ENCODE measurements at regions not wholly inside any gene's neighbourhood (a gene's known extent, or its start where the extent isn't known, plus 50 kb on each side); places are given as distances from the start of the nearest gene placed in this dataset.
"Not testable (repeated sequence)": the region's sequence is repeated elsewhere in the genome, so short reads cannot be mapped to it uniquely, and the experiment has no call there.

DNA sequence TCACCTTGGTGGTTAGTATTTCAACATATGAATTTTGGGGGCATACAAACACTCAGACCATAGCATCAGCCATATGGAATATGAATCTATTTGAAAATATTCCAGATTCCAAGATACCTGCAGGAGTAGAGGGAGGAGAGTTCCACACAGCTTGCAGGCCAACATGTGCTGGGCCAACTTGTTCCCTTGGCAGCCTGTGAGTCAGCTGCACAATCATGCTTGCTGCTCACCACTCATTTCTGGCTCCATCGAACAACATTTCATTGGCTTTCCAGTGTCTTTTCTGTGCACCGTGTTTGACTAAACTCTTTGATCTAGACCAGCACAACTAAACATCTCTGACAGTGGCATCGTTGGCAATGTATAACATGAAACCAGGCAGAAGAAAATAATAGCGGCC lies 282.5 kb upstream of the RASGEF1B start:
- DNase-seq = no peak

DNA sequence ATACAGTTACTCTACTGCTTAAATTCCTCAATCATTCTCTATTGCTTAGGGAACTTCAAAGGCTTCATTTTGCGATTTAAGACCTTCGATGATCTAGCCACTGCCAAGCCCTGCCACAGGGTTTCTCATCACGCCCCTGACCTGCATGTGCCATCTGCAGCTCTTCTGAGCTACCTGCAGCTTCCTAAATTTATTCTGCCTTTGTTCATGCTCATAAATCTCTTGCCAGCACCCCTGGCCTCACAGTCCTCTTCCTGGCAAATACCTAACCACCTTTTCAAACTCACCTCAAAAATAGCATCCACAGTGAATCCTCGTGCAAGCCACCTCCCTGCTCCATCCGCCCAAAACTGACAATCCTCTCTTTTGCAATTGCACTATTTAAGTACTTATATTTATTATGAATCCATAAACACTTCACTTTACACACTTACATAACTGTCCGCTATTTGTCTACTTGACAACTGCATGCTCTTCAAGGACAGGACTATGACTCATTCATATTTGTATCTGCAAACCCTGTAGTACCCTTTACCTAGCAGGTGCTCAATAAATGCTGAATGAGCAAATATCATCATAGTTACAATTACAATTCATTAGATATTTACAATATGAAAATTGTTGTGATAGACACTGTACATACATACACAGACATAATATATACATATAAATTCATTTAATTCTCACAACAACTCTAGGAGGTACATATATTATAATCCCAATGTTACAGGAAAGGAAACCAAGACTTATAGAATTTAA lies 280.0 kb upstream of the RASGEF1B start:
- no peak for DNase-seq

DNA sequence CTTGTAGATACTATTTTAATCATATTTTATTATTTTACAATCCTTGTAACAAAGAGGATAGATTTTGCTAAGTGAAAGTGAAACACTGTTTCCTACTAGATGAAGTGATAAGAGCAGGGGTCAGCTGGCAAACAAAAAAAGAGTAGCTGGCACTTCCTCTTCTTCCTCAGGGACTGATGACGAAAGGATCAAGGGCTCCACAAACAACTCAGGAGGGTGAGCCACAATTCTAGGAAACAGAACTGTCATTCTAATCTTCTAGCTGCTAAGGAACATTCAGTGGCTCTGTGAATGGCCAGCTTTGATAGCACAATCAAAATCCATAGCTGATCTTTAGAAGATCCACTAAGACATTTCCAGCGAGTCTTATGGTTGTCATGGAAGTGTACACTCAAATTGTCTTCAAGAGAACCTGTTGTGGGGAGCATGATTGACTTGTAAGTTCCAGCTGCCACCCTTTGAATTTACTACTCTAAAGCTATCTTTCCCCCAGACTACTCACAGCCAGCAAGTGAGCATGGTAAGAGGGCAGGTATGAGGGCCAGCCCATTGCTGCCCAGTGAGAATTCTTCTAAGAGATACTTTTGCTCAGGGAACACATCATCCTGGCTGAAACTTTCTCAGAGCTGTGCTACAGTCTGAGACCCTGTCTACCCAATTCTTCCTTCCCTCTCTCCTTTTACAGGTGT lies 275.7 kb upstream of the RASGEF1B start:
- DNase-seq = no peak

DNA sequence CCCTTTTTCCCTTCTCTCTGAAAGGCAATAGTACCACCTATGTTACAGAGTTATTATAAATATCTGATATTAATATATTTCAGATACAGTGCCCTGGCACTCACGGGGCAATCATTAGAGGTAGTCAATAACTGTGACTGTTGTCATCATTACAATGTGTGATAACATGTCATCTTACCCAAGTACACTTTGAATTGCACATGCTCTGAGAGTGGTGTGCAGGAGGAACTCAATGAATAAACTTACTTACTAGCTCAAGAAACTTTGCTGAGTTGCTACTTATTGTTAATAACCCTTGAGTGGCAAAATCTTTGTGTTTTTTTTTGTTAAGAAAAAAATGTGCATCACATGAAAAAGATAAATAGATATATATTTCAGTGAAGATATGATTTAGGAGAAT lies 275.1 kb upstream of the RASGEF1B start:
- DNase-seq = no peak

DNA sequence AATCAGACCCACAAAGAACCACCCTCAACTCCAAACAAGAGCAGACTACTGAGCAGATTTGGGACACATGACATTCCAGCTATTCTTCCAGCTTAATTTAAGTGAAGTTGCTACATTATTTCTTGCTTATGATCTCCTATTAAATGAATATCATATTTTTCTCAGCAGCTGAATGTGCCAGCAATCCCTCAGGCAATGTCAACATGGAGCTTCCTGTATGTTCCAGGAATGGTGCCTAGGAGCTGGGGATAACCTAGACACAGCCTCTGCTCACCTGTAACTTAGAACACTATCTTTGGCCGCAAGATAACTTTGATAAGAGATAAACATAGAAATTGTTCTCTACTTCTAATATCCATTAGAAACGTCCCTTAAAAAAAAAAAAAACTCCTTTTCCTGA lies 274.4 kb upstream of the RASGEF1B start:
- no peak for DNase-seq

DNA sequence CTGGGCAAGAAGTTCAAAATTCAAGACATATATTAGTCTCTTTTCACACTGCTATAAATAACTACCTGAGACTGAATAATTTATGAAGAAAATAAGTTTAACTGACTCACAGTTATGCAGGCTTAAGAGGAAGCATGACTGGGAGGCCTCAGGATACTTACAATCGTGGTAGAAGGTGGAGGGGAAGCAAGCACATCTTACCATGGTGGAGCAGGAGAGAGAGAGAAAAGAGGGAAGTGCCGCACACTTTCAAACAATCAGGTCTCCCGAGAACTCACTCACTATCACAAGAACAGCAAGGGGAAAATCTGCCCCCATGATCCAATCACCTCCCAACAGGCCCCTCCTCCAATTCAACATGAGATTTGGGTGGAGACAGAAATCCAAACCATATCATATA lies 273.3 kb upstream of the RASGEF1B start:
- DNase-seq = no peak

DNA sequence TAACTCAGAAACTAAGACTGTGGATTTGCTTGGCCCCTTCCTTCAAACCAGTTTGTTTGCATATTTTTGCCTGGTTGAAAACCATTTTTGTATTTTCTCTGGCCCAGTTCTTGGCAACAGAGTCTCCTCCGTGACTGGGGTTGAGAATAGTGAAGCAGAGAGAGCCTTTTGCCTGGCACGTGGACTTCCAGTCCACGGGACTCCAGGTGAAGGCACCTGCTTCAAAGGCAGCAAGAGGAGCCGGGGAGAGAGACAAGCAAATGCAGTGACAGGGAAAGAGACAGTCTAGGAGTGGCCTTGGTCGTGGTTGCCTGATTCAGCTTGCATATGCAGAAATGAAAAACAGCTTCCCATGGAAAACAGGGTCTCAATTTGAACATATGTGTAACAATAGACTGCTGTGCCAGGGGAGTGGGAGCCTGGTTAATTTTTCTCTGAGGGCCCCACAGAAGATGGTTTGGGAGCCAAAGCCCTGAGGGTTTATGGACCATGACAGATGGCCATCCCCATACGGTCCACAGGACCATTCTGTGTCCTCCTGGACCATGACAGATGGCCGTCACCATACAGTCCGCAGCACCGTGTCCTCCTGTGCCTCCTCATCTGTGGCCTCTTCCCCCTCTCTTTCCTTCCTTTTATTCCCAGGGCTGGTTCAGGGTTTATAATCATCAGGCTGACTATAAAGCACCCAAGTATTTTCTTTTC lies 272.2 kb upstream of the RASGEF1B start:
- no peak for DNase-seq

DNA sequence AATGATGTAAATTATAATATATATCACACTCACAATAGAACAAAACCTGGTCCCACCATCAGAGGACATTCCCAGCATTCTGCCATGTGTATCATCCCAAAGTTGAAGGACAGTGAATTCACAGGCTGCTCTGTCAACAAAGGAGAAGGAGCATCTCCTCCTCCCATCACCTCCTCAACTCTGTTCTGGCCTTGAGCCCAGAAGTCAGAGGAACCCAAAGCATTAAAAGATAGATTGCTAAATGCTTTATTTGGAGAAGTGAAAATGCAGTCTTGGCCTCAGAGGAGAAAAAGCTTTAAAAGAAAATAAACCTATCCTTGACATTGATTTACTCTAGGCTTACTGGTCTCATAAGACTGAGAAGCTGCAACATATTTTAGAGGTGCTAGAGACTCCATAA lies 268.8 kb upstream of the RASGEF1B start:
- DNase-seq = no peak

DNA sequence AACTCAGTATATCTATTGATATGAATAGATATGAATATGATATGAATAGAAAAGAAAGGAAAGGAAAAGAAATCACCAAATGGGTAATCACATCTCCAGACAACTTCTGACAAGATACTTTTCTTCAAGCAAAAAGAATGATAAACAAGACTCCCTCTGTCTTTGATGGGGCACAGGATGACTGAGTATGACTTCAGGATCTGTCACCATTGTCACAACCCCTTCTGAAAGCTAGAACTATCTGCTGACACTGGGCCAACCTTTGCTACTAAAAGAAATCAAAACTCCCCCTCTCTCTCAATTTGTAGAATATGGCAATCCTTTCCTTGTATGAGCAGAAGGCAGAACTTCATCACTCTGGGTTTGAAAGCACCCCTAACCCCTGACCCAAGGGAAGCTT lies 267.2 kb upstream of the RASGEF1B start:
- no peak for DNase-seq

DNA sequence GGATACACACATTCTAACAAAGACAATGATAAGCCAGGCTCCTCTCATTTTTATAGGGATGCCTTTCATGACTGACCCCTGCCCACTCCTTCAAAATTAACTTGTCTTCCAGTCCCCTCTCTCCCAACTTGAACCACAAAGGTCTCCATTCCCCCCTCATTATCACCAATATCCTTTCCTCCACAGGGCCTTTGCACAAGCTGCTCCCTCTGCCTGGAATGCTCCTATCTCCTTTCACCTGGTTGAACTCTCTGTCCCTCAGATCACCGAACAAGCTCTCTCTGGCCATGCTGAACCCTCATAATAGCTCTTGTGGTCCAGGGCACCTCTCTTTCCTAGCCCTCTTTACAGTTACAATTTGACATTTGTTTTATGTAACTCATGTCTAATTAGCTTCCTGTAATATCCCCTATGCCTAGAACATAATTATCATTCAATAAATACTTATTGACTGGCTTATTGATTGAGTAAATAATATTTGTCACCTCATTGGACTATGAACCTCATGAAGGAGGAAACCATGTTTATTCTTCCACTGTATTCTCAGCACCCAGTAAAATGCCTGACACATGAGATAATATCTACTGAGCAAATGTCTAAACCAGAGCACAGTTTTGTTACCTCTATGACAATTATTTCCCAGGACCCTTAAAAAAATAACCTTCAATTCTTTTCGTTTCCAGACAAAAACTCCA lies 266.3 kb upstream of the RASGEF1B start:
- DNase-seq = no peak

DNA sequence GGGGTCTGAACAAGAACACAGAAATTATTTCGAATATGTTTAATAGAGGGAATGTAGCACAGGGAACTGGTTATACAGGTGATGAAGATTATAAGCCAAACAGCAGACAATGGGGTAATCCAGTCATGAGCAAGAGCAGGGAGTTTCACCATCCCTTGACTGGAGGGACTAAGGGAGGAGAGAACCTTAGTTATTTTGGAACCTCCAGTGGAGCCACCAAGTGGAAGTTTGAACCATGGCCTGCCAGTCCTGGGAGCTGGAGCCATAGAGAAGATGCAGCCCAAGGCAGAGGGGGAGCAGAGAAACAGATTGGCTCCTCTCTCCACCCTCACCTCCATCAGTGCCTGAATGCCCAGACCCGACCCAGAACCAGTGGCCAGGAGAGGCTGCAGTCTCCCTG lies 264.6 kb upstream of the RASGEF1B start:
- no peak for DNase-seq

DNA sequence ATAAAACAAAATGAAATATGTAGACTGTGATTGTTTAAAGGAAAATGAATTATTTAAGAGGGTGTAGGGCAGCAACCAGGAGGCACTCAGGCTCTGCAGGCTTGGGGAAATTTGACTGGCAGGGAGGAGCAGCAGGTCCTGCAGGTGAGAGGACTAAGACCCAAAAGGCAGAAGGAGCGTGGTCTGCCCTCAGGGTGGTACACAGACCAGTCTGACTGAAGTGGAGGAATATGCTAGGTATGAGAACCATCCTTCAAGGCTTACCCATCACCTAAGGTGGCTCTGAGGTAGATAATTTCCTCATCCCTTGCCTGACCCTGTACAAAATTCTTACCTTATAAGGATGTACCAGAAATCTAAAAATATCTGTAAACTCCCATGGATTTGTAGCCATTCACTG lies 261.3 kb upstream of the RASGEF1B start:
- no peak for DNase-seq

DNA sequence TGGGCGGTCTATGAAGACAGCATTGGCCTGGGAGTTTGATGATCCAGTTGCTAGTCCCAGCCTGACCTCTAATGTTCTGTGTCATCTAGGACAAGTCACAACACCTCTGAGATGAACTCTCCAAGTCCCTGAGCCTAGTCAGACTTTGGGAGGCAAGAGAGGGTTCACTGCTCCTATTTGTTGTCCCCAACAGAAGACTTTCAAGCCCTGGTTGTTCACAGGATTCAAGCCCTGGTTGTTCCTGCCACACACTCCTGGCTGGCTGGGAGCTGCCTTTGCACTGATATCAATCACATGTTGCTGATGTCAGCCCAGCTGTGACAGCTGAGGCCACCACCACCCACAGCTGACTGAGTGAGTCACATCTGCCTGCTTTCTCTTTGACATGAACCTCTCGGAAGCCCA lies 253.2 kb upstream of the RASGEF1B start:
- peak; percentile 10 for DNase-seq

DNA sequence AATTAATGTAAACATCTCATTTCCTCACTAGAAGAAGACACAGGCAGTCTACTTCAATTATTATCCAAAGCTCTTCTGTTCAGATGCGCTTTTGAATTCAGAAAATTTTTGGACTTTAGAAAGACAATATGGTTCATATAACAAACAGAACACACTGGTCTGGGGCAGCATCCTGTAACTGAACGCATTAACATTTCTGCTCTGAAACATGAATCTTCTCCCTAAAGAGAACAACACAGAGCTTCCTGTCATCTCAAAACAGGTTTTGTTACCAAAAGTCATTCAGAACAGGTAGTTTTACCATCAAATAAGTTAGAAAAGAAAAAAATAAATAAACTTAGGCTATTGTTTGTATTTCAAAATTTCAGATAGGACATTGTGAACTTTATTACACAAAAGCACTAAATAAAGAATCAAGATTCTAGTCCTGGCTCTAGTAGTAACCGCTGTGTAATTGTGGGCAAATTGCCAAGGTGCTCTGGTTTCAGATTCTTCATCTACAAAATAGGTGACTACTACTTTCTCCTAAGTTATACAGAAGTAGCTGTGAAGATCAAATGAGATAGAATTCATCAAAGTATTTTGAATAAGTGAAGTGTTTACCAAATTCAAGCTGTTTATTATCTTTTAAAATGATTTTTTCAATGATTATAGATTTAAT lies 252.3 kb upstream of the RASGEF1B start:
- no peak for DNase-seq

DNA sequence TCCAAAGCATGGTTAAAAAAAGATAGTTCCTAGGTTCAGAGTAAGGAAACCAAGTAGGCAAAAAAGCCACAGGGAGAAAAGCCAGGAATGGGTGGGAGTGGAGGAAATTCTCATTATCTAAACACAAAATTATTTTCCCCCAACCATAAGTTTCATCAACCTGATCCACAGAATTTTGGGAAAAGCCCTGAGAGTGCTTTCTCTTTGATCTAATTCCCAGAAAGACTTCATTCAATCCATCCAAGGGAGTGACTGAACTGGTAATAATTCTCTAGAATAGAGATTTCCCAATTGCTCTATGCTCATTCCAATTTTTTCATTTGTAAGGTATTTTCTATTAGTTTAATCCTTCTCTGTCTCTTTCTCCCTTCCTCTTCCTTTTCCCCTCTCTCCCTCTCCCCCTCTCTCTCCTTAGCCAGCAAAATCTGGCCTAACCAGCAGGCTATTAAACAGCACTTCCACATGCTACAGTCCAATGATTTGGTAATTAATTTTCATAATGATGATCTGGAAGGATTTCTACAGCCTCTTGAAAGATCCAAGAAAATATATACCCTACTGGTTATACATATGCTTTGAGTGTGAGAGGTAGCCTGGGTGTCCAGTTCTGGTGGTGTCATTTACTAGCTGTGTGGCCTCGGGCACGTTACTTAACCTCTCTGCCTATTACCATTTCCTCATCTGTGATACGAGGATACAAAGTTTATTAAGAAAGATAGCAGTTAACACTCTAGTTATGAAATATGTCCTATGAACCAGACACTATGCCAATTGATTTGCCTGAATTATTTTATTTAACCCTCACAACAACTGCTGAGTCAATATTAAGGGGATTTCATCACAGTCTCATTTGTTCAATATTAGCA lies 251.5 kb upstream of the RASGEF1B start:
- DNase-seq = no peak

DNA sequence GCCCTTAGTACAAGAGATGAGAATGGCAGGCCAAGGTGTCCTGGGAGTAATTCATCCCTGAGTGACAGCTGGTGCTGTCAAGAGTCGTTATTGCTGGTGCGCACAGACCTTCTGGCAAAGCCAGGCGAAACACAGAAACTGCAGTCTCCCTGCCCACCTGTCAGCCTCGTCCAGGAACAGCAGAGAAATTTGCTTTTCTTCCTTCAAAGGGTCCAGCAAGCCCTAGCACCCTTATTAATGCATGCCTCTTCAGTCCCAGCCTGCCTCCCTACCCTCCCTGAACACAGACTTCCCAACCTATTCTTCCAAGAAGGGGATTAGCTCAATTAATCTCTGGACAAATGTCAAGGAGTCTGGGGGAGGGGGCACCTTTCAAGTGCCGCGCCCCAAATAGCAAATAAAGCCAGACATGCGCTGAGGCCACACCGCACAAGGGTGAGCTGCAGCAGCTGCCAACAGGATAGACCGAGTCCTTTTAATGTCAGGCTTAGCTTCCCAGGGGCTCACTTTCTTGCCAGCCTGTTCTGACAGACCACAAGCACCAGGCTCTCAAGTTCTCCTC lies 250.7 kb upstream of the RASGEF1B start:
- DNase-seq = no peak

DNA sequence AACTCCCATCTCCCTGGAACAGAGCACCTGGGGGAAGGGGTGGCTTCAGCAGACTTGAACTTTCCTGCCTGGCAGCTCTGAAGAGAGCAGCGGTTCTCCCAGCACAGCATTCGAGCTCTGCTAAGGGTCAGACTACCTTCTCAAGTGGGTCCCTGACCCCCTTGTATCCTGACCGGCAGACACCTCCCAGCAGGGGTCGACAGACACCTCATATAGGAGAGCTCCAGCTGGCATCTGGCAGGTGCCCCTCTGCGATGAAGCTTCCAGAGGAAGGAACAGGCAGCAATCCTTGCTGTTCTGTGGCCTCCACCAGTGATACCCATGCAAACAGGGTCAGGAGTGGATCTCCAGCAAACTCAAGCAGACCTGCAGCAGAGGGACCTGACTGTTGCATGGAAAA lies 244.1 kb upstream of the RASGEF1B start:
- DNase-seq = no peak

DNA sequence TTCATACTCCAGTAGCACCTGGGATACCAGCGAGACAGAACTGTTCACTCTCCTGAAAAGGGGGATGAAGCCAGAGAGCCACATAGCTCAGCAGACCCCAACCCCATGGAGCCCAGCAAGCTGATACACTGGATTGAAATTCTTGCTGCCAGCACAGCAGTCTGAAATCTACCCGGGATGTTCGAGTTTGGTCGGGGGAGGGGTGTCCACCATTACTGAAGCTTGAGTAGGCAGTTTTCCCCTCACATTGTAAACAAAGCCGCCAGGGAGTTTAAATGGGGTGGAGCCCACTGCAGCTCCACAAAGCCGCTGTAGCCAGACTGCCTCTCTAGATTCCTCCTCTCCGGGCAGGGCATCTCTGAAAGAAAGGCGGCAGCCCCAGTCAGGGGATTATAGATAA lies 243.7 kb upstream of the RASGEF1B start:
- not testable (repeated sequence) for DNase-seq

DNA sequence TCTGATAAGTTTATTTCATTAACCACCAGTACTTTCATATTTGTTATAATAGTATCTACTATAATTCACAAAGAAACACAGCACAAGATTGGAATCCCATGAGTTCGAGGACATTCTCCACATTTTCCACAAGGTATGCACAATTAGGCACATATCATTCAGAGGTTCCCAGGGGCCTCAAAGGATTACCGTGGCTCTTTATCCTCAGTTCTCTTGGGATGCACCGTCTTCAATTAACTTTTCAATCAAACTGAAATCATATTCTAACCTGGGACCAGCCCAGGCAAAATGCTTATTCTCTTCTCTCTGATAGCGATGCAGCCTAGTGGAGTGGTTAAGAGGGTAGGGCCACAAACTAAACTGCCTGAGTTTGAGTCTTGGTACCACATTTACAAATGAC lies 242.6 kb upstream of the RASGEF1B start:
- no peak for DNase-seq

DNA sequence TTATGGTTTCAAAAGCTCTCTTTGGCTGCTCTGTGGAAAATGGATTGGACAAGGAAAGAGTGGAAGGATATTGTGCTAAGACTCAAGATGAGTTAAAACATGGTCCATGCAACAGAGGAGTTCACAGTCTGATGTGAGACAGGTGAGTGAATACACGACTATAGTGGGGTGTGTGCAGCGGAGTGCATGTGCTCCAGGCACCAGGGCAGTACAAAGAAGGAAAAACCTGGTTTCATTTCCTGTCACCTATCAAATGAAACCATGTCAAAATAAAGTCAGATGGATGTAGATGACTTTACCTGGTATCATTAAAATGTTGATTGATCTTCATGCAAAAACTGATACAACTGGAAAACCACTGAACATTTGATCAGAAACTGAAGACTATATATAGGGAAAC lies 241.0 kb upstream of the RASGEF1B start:
- DNase-seq = no peak

DNA sequence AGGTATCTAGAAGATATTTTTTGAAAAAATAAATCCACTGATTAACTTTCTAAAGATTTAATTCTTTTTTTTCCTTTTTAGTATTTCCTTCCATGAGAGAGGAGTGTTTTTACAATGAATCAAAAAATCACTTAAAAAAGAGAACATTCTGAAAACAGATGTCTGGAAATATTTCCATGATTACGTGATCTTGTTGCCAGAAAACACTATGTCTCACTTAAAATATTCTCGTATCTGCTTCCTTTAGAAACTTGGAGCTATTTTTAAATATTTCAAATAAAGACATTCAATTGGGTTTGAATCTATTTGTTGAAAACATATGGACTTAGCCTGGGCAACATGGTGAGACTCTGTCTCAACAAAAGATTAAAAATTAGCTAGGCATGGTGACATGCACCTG lies 232.8 kb upstream of the RASGEF1B start:
- DNase-seq = no peak

DNA sequence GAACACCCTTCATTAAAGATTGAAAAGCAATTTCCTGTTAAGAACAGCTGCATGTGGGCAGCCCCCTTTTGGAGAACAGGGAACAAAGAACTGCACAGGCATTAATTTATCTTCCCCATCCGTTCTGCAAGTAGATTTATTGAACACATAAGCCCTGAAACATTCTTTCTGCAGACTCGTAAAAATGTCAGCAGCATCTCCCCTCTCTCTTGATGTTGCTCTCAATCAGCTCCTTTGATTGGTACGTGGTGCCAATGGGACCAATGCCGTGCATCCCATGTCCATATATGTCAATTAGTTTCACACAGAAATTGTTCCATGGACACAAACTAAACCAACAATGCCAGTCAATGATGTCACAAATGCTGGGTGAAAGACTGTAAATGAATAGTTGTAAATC lies 228.5 kb upstream of the RASGEF1B start:
- DNase-seq = no peak

Data from central memory CD4-positive, alpha-beta T cell (primary cell).